Stomach (tissue), 8 donors: ENCODE measurements at regions not wholly inside any gene's neighbourhood (a gene's known extent, or its start where the extent isn't known, plus 50 kb on each side); places are given as distances from the start of the nearest gene placed in this dataset.

Experiments
- DNase-seq, 2 donors: peaks; one replicate each; pipeline versions ENCODE4 v3.0.0 to v3.0.0-alpha.2; 2013 to 2019
- H3K27ac ChIP-seq, 5 donors: fragments of 200-600 bp in 4 of 5; sonication (generic) in 4 of 5; one replicate each; pipeline ENCODE4 v1.5.1; 2013 to 2019; ENCODE audit warnings: mild to moderate bottlenecking in 1 of 5, moderate library complexity in 1 of 5
- H3K27me3 ChIP-seq, 3 donors: fragments of 200-600 bp; sonication (generic); one replicate each; pipeline ENCODE4 v1.5.1; 2017 to 2019; ENCODE audit warnings: mixed run types in 1 of 3
- H3K36me3 ChIP-seq, 4 donors: fragments of 200-600 bp; sonication (generic); 1 replicate in 3 of 4; 2 replicates in 1 of 4; pipeline ENCODE4 v1.5.1; 2016 to 2019
- H3K4me1 ChIP-seq, 4 donors: fragments of 200-600 bp; sonication (generic); one replicate each; pipeline ENCODE4 v1.5.1; 2016 to 2019
- H3K4me3 ChIP-seq, 4 donors: fragments of 200-600 bp; sonication (generic) in 3 of 4; one replicate each; pipeline ENCODE4 v1.5.1; 2016 to 2019; ENCODE audit warnings: mild to moderate bottlenecking in 1 of 4
- H3K9me3 ChIP-seq, 4 donors: fragments of 200-600 bp; sonication (generic); one replicate each; pipeline ENCODE4 v1.5.1; 2016 to 2019
- CTCF ChIP-seq, 7 experiments: fragments of 450-650 bp in 4 of 7; fragments of 200-600 bp in 3 of 7; sonication (generic) in 3 of 7; IDR thresholded peaks; one replicate each; pipeline ENCODE4 v1.5.1; 2016 to 2019; ENCODE audit warnings: antibody characterized with exemption in 7 of 7, control low read depth in 2 of 7, mild to moderate bottlenecking in 1 of 7
- EP300 ChIP-seq: sonication (generic); formaldehyde crosslinking; IDR thresholded peaks from one replicate; pipeline ENCODE4 v1.6.1; 2017; ENCODE audit warnings: antibody characterized with exemption
- POLR2A ChIP-seq, 4 donors: fragments of 450-650 bp; IDR thresholded peaks; one replicate each; pipeline ENCODE4 v1.6.1; 2016; ENCODE audit warnings: antibody characterized with exemption in 4 of 4, control low read depth in 2 of 4, mild to moderate bottlenecking in 1 of 4, moderate library complexity in 1 of 4
- POLR2AphosphoS5 ChIP-seq, 3 donors: sonication (generic); formaldehyde crosslinking; IDR thresholded peaks; one replicate each; pipeline ENCODE4 v1.6.1; 2016; ENCODE audit warnings: antibody characterized with exemption in 3 of 3
- WGBS, 5 donors: extraction: QIAGEN DNeasy Blood & Tissue Kit in 3 of 5; methylation state at CpG; one replicate each; pipeline versions ENCODE4 v1.1.5 to v1.1.7; 2013 to 2018; 5-methylcytosine and 5-hydroxymethylcytosine counted together
- intact Hi-C: fragments of 100-400 bp; cut with DNase I; formaldehyde crosslinking; loops from one replicate; pipeline ENCODE4 v1.15.1; 2023; ENCODE audit warnings: low total_unique reads
- donor health status: healthy with polysubstance abuse.
- donor health status: Bipolar disorder and iron deficiency.
- donor health status: healthy.

GRCh38 chr4:22962295-22962694, 269.6 kb downstream of the GBA3 start:
- Histone ChIP-seq H3K4me1 (no peaks in the 10 kb centered on the region), H3K27me3 (no peaks in the 10 kb centered on the region), H3K4me3 (no peak overlapping the region), H3K27ac (no peak overlapping the region), H3K9me3 (no peaks in the 10 kb centered on the region), H3K36me3 (no peaks in the 10 kb centered on the region)
- TF ChIP-seq POLR2AphosphoS5 (IDR thresholded peaks at IDR 0.05) (no peak), POLR2A (IDR thresholded peaks at IDR 0.05) (no peak), EP300 (no peak), CTCF (IDR thresholded peaks at IDR 0.05) (peak in 3 of 7 experiments; percentile 20 to 32 (median 31))
- intact Hi-C loops, result no loop called here
- WGBS, 5 donors, result 17 to 36% (median 20%) methylated on average over 4 of the region's 4 CpGs
- peak in 1 of 2 donors; percentile 26 for DNase-seq

- TF ChIP-seq EP300 (no peak), POLR2A (IDR thresholded peaks at IDR 0.05) (no peak), CTCF (IDR thresholded peaks at IDR 0.05) (no peak), POLR2AphosphoS5 (IDR thresholded peaks at IDR 0.05) (no peak)
- WGBS, 5 donors, result 61 to 84% (median 74%) methylated on average over 3 of the region's 3 CpGs
- Histone ChIP-seq H3K36me3 (no peaks in the 10 kb centered on the region), H3K27me3 (no peaks in the 10 kb centered on the region), H3K4me1 (no peaks in the 10 kb centered on the region), H3K27ac (no peak overlapping the region), H3K4me3 (no peak overlapping the region), H3K9me3 (no peaks in the 10 kb centered on the region)
- DNase-seq, result no peak
- intact Hi-C loops, result no loop called here
Measured at GRCh38 chr4:22959483-22959882, 266.7 kb downstream of the GBA3 start.

- no peak overlapping the region for H3K27ac ChIP-seq
- no peak overlapping the region for H3K4me3 ChIP-seq
- H3K27me3 ChIP-seq, result no peaks in the 10 kb centered on the region
- 36 to 66% (median 52%) methylated on average over 1 of the region's 1 CpG for WGBS, 5 donors
- no peak for DNase-seq
- no peaks in the 10 kb centered on the region for H3K36me3 ChIP-seq
- no peaks in the 10 kb centered on the region for H3K4me1 ChIP-seq
- no peaks in the 10 kb centered on the region for H3K9me3 ChIP-seq
- no peak for TF ChIP-seq POLR2A (IDR thresholded peaks at IDR 0.05)
- TF ChIP-seq POLR2AphosphoS5 (IDR thresholded peaks at IDR 0.05), result no peak
- intact Hi-C loops, result no loop called here
Measured at GRCh38 chr4:22957774-22958309, 265.1 kb downstream of the GBA3 start.

GRCh38 chr4:22949161-22949855, 256.6 kb downstream of the GBA3 start:
- Histone ChIP-seq H3K27me3 (no peaks in the 10 kb centered on the region), H3K9me3 (no peaks in the 10 kb centered on the region), H3K36me3 (no peaks in the 10 kb centered on the region), H3K4me1 (no peaks in the 10 kb centered on the region), H3K27ac (no peak overlapping the region), H3K4me3 (no peak overlapping the region)
- intact Hi-C loops, result no loop called here
- TF ChIP-seq POLR2A (IDR thresholded peaks at IDR 0.05) (no peak), POLR2AphosphoS5 (IDR thresholded peaks at IDR 0.05) (no peak), EP300 (no peak), CTCF (IDR thresholded peaks at IDR 0.05) (no peak)
- no peak for DNase-seq
- 80 to 89% (median 83%) methylated on average over 6 of the region's 6 CpGs for whole genome bisulfite sequencing, 5 donors

- no peaks in the 10 kb centered on the region for H3K27me3 ChIP-seq
- no peak overlapping the region for H3K4me3 ChIP-seq
- intact Hi-C loops, result no loop called here
- H3K4me1 ChIP-seq, result no peaks in the 10 kb centered on the region
- H3K36me3 ChIP-seq, result no peaks in the 10 kb centered on the region
- no peak overlapping the region for H3K27ac ChIP-seq
- TF ChIP-seq EP300 (no peak), CTCF (IDR thresholded peaks at IDR 0.05) (no peak), POLR2A (IDR thresholded peaks at IDR 0.05) (no peak), POLR2AphosphoS5 (IDR thresholded peaks at IDR 0.05) (no peak)
- DNase-seq, result no peak
- no peaks in the 10 kb centered on the region for H3K9me3 ChIP-seq
- 84 to 91% (median 88%) methylated on average over 5 of the region's 5 CpGs for WGBS, 5 donors
Measured at GRCh38 chr4:22947851-22948250, 255.1 kb downstream of the GBA3 start.
